ENCODE measurements at regions not wholly inside any gene's neighbourhood (a gene's known extent, or its start where the extent isn't known, plus 50 kb on each side); places are given as distances from the start of the nearest gene placed in this dataset.

DNA sequence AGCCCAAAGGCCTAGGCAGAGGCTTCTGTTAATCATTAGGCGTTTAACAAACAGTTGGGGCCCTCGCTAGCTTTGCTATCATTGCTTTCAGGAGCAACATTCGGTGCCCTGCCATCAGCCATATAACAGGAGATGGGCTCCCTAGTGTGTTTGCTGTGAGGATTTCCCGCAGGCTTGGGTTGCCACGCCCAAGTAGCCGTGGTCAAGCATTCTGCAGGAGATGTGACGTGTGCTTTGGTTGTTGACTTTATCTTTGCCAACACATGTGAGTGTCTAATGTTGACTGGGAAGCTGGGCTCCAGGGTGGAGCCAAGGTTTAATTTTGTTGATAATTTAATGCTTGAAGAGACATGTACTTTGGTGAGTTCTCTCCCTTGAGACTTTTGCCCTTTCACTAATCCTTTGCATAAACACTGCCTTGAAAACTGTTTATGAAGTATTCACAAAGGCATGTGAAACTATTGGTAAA lies 184.6 kb upstream of the KIT start (continued):
- TF ChIP-seq, protein P1, sequence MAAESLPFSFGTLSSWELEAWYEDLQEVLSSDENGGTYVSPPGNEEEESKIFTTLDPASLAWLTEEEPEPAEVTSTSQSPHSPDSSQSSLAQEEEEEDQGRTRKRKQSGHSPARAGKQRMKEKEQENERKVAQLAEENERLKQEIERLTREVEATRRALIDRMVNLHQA (CRISPR knock-in tag; IDR thresholded peaks at IDR 0.05) = no peak
- TF ChIP-seq ZNF496 (CRISPR knock-in tag; IDR thresholded peaks at IDR 0.05; ENCODE audit: insufficient replicate concordance) = no peak
- TF ChIP-seq ADNP (CRISPR knock-in tag; IDR thresholded peaks at IDR 0.05) = no peak
- no peak for TF ChIP-seq ZFP62 (CRISPR knock-in tag; IDR thresholded peaks at IDR 0.05)
- TF ChIP-seq, protein P2, sequence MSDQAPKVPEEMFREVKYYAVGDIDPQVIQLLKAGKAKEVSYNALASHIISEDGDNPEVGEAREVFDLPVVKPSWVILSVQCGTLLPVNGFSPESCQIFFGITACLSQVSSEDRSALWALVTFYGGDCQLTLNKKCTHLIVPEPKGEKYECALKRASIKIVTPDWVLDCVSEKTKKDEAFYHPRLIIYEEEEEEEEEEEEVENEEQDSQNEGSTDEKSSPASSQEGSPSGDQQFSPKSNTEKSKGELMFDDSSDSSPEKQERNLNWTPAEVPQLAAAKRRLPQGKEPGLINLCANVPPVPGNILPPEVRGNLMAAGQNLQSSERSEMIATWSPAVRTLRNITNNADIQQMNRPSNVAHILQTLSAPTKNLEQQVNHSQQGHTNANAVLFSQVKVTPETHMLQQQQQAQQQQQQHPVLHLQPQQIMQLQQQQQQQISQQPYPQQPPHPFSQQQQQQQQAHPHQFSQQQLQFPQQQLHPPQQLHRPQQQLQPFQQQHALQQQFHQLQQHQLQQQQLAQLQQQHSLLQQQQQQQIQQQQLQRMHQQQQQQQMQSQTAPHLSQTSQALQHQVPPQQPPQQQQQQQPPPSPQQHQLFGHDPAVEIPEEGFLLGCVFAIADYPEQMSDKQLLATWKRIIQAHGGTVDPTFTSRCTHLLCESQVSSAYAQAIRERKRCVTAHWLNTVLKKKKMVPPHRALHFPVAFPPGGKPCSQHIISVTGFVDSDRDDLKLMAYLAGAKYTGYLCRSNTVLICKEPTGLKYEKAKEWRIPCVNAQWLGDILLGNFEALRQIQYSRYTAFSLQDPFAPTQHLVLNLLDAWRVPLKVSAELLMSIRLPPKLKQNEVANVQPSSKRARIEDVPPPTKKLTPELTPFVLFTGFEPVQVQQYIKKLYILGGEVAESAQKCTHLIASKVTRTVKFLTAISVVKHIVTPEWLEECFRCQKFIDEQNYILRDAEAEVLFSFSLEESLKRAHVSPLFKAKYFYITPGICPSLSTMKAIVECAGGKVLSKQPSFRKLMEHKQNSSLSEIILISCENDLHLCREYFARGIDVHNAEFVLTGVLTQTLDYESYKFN (CRISPR knock-in tag; conservative IDR thresholded peaks at IDR 0.05) = peak; percentile 56
- TF ChIP-seq SALL1 (CRISPR knock-in tag; IDR thresholded peaks at IDR 0.05) = peak; percentile 48; the same call in 1 of the 2 replicates
- no peak for TF ChIP-seq ZNF891 (CRISPR knock-in tag; IDR thresholded peaks at IDR 0.05)
- no peak for TF ChIP-seq GTF3A (CRISPR knock-in tag; conservative IDR thresholded peaks at IDR 0.05)
- 0 out of 2 replicates have a peak, but pooled peaks have one; percentile 33 for TF ChIP-seq HDAC2 (CRISPR knock-in tag; IDR thresholded peaks at IDR 0.05)
- peak; percentile 22; the same call in 1 of the 2 replicates for TF ChIP-seq GABPB1 (CRISPR knock-in tag; IDR thresholded peaks at IDR 0.05)
- TF ChIP-seq, protein P3, sequence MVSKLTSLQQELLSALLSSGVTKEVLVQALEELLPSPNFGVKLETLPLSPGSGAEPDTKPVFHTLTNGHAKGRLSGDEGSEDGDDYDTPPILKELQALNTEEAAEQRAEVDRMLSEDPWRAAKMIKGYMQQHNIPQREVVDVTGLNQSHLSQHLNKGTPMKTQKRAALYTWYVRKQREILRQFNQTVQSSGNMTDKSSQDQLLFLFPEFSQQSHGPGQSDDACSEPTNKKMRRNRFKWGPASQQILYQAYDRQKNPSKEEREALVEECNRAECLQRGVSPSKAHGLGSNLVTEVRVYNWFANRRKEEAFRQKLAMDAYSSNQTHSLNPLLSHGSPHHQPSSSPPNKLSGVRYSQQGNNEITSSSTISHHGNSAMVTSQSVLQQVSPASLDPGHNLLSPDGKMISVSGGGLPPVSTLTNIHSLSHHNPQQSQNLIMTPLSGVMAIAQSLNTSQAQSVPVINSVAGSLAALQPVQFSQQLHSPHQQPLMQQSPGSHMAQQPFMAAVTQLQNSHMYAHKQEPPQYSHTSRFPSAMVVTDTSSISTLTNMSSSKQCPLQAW (CRISPR knock-in tag; IDR thresholded peaks at IDR 0.05) = peak; percentile 86
- TF ChIP-seq ZNF207 (IDR thresholded peaks at IDR 0.05; ENCODE audit: borderline replicate concordance) = no peak
- TF ChIP-seq ZNF720 (CRISPR knock-in tag; IDR thresholded peaks at IDR 0.05) = no peak
- TF ChIP-seq ZC3H4 (CRISPR knock-in tag; IDR thresholded peaks at IDR 0.05; ENCODE audit: borderline replicate concordance) = no peak
- TF ChIP-seq HOXD1 (CRISPR knock-in tag; IDR thresholded peaks at IDR 0.05) = no peak
- no peak for TF ChIP-seq TCF12 (IDR thresholded peaks at IDR 0.05)
- no peak for TF ChIP-seq TCF12 (CRISPR knock-in tag; IDR thresholded peaks at IDR 0.05)
- no peak for TF ChIP-seq HNRNPUL1 (IDR thresholded peaks at IDR 0.05; ENCODE audit: low read depth, low read length)
- TF ChIP-seq CEBPB (IDR thresholded peaks at IDR 0.05; ENCODE audit: borderline replicate concordance, low read depth, low read length) = no peak
- TF ChIP-seq KDM4B (CRISPR knock-in tag; IDR thresholded peaks at IDR 0.05) = no peak
- no peak for TF ChIP-seq SP4 (CRISPR knock-in tag; IDR thresholded peaks at IDR 0.05)
- TF ChIP-seq FOXJ3 (CRISPR knock-in tag; IDR thresholded peaks at IDR 0.05; ENCODE audit: borderline replicate concordance) = no peak
- no peak for TF ChIP-seq TEAD3 (CRISPR knock-in tag; optimal IDR thresholded peaks at IDR 0.05; ENCODE audit: borderline replicate concordance)
